ENCODE measurements at regions not wholly inside any gene's neighbourhood (a gene's known extent, or its start where the extent isn't known, plus 50 kb on each side); places are given as distances from the start of the nearest gene placed in this dataset.

- no peak for TF ChIP-seq EZH2phosphoT487 (IDR thresholded peaks at IDR 0.05; ENCODE audit: borderline replicate concordance)
- no peak for TF ChIP-seq CTCF (conservative IDR thresholded peaks at IDR 0.05; ENCODE audit: low read length)
Observed at GRCh38 chr11:28756977-28757376, 648.8 kb downstream of the METTL15 start.

Measured in Loucy (cell line).